Fibroblast of pulmonary artery (primary cell): ENCODE measurements at regions not wholly inside any gene's neighbourhood (a gene's known extent, or its start where the extent isn't known, plus 50 kb on each side); places are given as distances from the start of the nearest gene placed in this dataset.

Experiments used
- DNase-seq: peaks from one replicate; pipeline ENCODE4 v3.0.0-alpha.2; 2010; ENCODE audit warnings: low read depth
- H3K4me3 ChIP-seq: replicated peaks from 2 replicates; pipeline ENCODE4 v1.5.1; 2011; ENCODE audit warnings: low read depth, mild to moderate bottlenecking, control low read depth, low read length, moderate library complexity
- CTCF ChIP-seq: IDR thresholded peaks from 2 replicates; pipeline ENCODE4 v1.5.1; 2011; ENCODE audit warnings: mild to moderate bottlenecking, control low read depth, low read length, inconsistent platforms; ENCODE audit errors: missing control alignments

- TF ChIP-seq CTCF: no peak
- H3K4me3 ChIP-seq: no peak overlapping the region
- no peak for DNase-seq
Observed at GRCh38 chr15:69801144-69801543, 296.6 kb downstream of the TLE3 start.

GRCh38 chr15:69802432-69802831, 295.3 kb downstream of the TLE3 start:
- TF ChIP-seq CTCF: no peak
- no peak for DNase-seq
- no peak overlapping the region for H3K4me3 ChIP-seq

- DNase-seq: no peak
Observed at GRCh38 chr15:69804786-69805185, 292.9 kb downstream of the TLE3 start.

GRCh38 chr15:69805248-69805953, 292.3 kb downstream of the TLE3 start:
- no peak for TF ChIP-seq CTCF
- H3K4me3 ChIP-seq: no peak overlapping the region
- DNase-seq: no peak

More at GRCh38 chr15:69804786-69805185, 292.9 kb downstream of the TLE3 start:
- no peak overlapping the region for H3K4me3 ChIP-seq
- no peak for TF ChIP-seq CTCF

- no peak for TF ChIP-seq CTCF
- no peak for DNase-seq
- no peak overlapping the region for H3K4me3 ChIP-seq
Observed at GRCh38 chr15:69806287-69806915, 291.3 kb downstream of the TLE3 start.

- DNase-seq: peak; percentile 27
- TF ChIP-seq CTCF: no peak
Observed at GRCh38 chr15:69807721-69808120, 290.0 kb downstream of the TLE3 start.

GRCh38 chr15:69808756-69809155, 289.0 kb downstream of the TLE3 start:
- no peak for TF ChIP-seq CTCF
- DNase-seq: peak; percentile 39
- no peak overlapping the region for H3K4me3 ChIP-seq

More at GRCh38 chr15:69807721-69808120, 290.0 kb downstream of the TLE3 start:
- H3K4me3 ChIP-seq: no peak overlapping the region
